GM12878 (cell line): ENCODE measurements at regions not wholly inside any gene's neighbourhood (a gene's known extent, or its start where the extent isn't known, plus 50 kb on each side); places are given as distances from the start of the nearest gene placed in this dataset.

ENCODE experiments used
- ATAC-seq: fragments of 200-7000 bp; cut with Tn5 transposase; 3 replicates; pipeline ENCODE4 v1.9.1; 2020; ENCODE audit warnings: mild to moderate bottlenecking, moderate library complexity
- BruUV-seq: library from RNA; stranded (reverse); fragments of 400-500 nt; replicated peaks from 2 replicates; lab custom pipeline; 2021; lab: Mats Ljungman, UMichigan
- CTCF ChIA-PET: fragments of 300-600 bp; sonication (Branson Sonifier 250); formaldehyde crosslinking; extraction: SDS; loops from one replicate; lab custom pipeline; 2021; ENCODE audit warnings: inconsistent platforms; lab: Yijun Ruan, JAX
- POLR2A ChIA-PET: fragments of 350-600 bp; formaldehyde crosslinking; extraction: SDS; loops from one replicate; lab custom pipeline; 2021; ENCODE audit warnings: inconsistent platforms; lab: Charles Lee
- RAD21 ChIA-PET: fragments of 300-600 bp; sonication (Branson Sonifier 250); formaldehyde crosslinking; loops from one replicate; lab custom pipeline; 2023; ENCODE audit warnings: antibody characterized with exemption; ENCODE audit not compliant: unreplicated experiment; lab: Charles Lee
- SMC1A ChIA-PET: fragments of 300-600 bp; sonication (Branson Sonifier 250); formaldehyde crosslinking; loops from one replicate; lab custom pipeline; 2023; ENCODE audit not compliant: unreplicated experiment, uncharacterized antibody; lab: Charles Lee
- DNase-seq: peaks from one replicate; pipeline ENCODE4 v3.0.0-alpha.2; 2011; ENCODE audit warnings: low read depth, low spot score
- FAIRE-seq: peaks from 3 replicates; lab custom pipeline; 2011; peaks lifted over from hg19 to GRCh38; lab: Jason Lieb, UNC
- H2AFZ ChIP-seq: 2 replicates; pipeline ENCODE4 v1.6.0; 2011; ENCODE audit warnings: low read depth, low read length, control low read depth; ENCODE audit not compliant: control insufficient read depth
- H3K27ac ChIP-seq: 2 replicates; pipeline ENCODE4 v1.5.1; 2011; ENCODE audit warnings: control low read depth; ENCODE audit not compliant: control insufficient read depth, insufficient read depth
- H3K27me3 ChIP-seq, 2 experiments: replicated peaks in 1 of 2; 2 replicates each; pipeline versions ENCODE4 v1.6.0 to v1.6.1; 2011; ENCODE audit warnings: low read length in 1 of 2; ENCODE audit not compliant: control insufficient read depth in 2 of 2, insufficient read depth in 2 of 2
- H3K36me3 ChIP-seq, 2 experiments: 2 replicates each; pipeline ENCODE4 v1.5.1; 2011; ENCODE audit warnings: low read length in 1 of 2; ENCODE audit not compliant: control insufficient read depth in 2 of 2, insufficient read depth in 2 of 2
- H3K4me1 ChIP-seq: 2 replicates; pipeline ENCODE4 v1.6.1; 2011; ENCODE audit warnings: mild to moderate bottlenecking, low read length, moderate library complexity, mixed read lengths; ENCODE audit not compliant: control insufficient read depth, insufficient read depth
- H3K4me2 ChIP-seq: 2 replicates; pipeline ENCODE4 v1.6.0; 2011; ENCODE audit warnings: control low read depth; ENCODE audit not compliant: control insufficient read depth, insufficient read depth
- H3K4me3 ChIP-seq: fragments of 200-600 bp; sonication (generic); 2 replicates; pipeline ENCODE4 v1.5.1; 2016
- H3K79me2 ChIP-seq: 2 replicates; pipeline ENCODE4 v1.6.0; 2011; ENCODE audit warnings: low read length; ENCODE audit not compliant: control insufficient read depth, insufficient read depth
- H3K9ac ChIP-seq: 2 replicates; pipeline ENCODE4 v1.8.0; 2011; ENCODE audit warnings: low read length, control low read depth, mixed read lengths; ENCODE audit not compliant: control insufficient read depth, insufficient read depth
- H3K9me3 ChIP-seq: replicated peaks from 3 replicates; pipeline ENCODE4 v1.5.1; 2011; ENCODE audit warnings: mild to moderate bottlenecking, low read length; ENCODE audit not compliant: control insufficient read depth, insufficient read depth
- H4K20me1 ChIP-seq: 2 replicates; pipeline ENCODE4 v1.6.0; 2011; ENCODE audit not compliant: control insufficient read depth, insufficient read depth
- E2F4 ChIP-seq: IDR thresholded peaks from 2 replicates; pipeline ENCODE4 v1.6.1; 2012; ENCODE audit warnings: low read depth, low read length, improper control_type of control experiment
- EGR1 ChIP-seq, 2 experiments: IDR thresholded peaks; 1 replicate in 1 of 2; 2 replicates in 1 of 2; pipeline ENCODE4 v1.6.1; 2011 to 2012; ENCODE audit warnings: low read depth in 2 of 2, low read length in 2 of 2, borderline replicate concordance in 1 of 2, mild to moderate bottlenecking in 1 of 2, moderate library complexity in 1 of 2
- JUNB ChIP-seq: IDR thresholded peaks from 2 replicates; pipeline ENCODE4 v1.6.1; 2016; ENCODE audit warnings: antibody characterized with exemption, mild to moderate bottlenecking
- NR2C2 ChIP-seq: IDR thresholded peaks from 2 replicates; pipeline ENCODE4 v1.6.1; 2011; ENCODE audit warnings: borderline replicate concordance, low read depth; ENCODE audit not compliant: control insufficient read depth, insufficient read length
- NR2F1 ChIP-seq: fragments of 450-650 bp; conservative IDR thresholded peaks from 2 replicates; pipeline ENCODE4 v1.6.1; 2017; ENCODE audit warnings: mild to moderate bottlenecking
- POLR2AphosphoS2 ChIP-seq: IDR thresholded peaks from 2 replicates; pipeline ENCODE4 v1.6.1; 2011; ENCODE audit warnings: low read depth, mild to moderate bottlenecking, low read length, improper control_type of control experiment, moderate library complexity
- RB1 ChIP-seq: fragments of 450-650 bp; formaldehyde crosslinking; IDR thresholded peaks from 2 replicates; pipeline ENCODE4 v1.6.1; 2017; ENCODE audit warnings: mild to moderate bottlenecking, borderline replicate concordance
- RBBP5 ChIP-seq: fragments of 200-600 bp; sonication (generic); conservative IDR thresholded peaks from 2 replicates; pipeline ENCODE4 v1.6.1; 2016
- TCF12 ChIP-seq: IDR thresholded peaks from 2 replicates; pipeline ENCODE4 v1.6.1; 2011; ENCODE audit warnings: low read depth, mild to moderate bottlenecking, low read length
- WGBS: methylation state at CpG from one replicate; pipeline ENCODE4 v1.1.6; 2016; ENCODE audit warnings: low lambda C conversion rate; ENCODE audit not compliant: insufficient replicate concordance, insufficient coverage; ENCODE audit errors: missing lambda C conversion rate; 5-methylcytosine and 5-hydroxymethylcytosine counted together
- in situ Hi-C: fragments of 300-500 bp; cut with MboI; formaldehyde crosslinking; loops from 9 replicates; pipeline ENCODE4 v1.14.3; 2018; ENCODE audit warnings: mixed read lengths
- intact Hi-C: fragments of 100-400 bp; cut with micrococcal nuclease; formaldehyde crosslinking; loops from one replicate; pipeline ENCODE4 v1.14.2; 2022; ENCODE audit not compliant: unreplicated experiment
- TF ChIP-seq, protein P1 (sequence below): fragments of 450-650 bp; IDR thresholded peaks from 2 replicates; pipeline ENCODE4 v1.6.1; 2016; ENCODE audit warnings: mild to moderate bottlenecking, moderate library complexity, borderline replicate concordance
- TF ChIP-seq, protein P2 (sequence below): fragments of 450-650 bp; IDR thresholded peaks from 2 replicates; pipeline ENCODE4 v1.6.1; 2018; ENCODE audit warnings: borderline replicate concordance, mild to moderate bottlenecking; ENCODE audit not compliant: partially characterized antibody
- TF ChIP-seq, protein P3 (sequence below): fragments of 450-650 bp; formaldehyde crosslinking; IDR thresholded peaks from 2 replicates; pipeline ENCODE4 v1.4.0; 2022; ENCODE audit warnings: mild to moderate bottlenecking, moderate library complexity
- TF ChIP-seq, protein P4 (sequence below): IDR thresholded peaks from 2 replicates; pipeline ENCODE4 v1.6.1; 2011; ENCODE audit warnings: low read depth, mild to moderate bottlenecking, low read length, moderate library complexity, borderline replicate concordance; ENCODE audit errors: extremely low read depth

- ChIA-PET RAD21 (no interaction called here), CTCF (no interaction called here), SMC1A (no interaction called here), POLR2A (no interaction called here)
- Histone ChIP-seq H3K4me2 (no peak overlapping the region), H2AFZ (no peak overlapping the region), H3K27ac (no peak overlapping the region), H3K79me2 (no peaks in the 10 kb centered on the region), H3K4me1 (no peaks in the 10 kb centered on the region), H3K27me3 (no peaks in the 10 kb centered on the region), H3K36me3 (no peaks in the 10 kb centered on the region), H3K9me3 (no peaks in the 10 kb centered on the region), H3K9ac (no peak overlapping the region), H4K20me1 (no peaks in the 10 kb centered on the region), H3K4me3 (no peak overlapping the region)
- DNase-seq: no peak
- no TSS peak for BruUV-seq
- in situ Hi-C loops (no loop called here), intact Hi-C loops (no loop called here)
- ATAC-seq: no peak
- WGBS: 45% methylated on average over 5 of the region's 5 CpGs
- no peak for FAIRE-seq
- TF ChIP-seq, protein P1, sequence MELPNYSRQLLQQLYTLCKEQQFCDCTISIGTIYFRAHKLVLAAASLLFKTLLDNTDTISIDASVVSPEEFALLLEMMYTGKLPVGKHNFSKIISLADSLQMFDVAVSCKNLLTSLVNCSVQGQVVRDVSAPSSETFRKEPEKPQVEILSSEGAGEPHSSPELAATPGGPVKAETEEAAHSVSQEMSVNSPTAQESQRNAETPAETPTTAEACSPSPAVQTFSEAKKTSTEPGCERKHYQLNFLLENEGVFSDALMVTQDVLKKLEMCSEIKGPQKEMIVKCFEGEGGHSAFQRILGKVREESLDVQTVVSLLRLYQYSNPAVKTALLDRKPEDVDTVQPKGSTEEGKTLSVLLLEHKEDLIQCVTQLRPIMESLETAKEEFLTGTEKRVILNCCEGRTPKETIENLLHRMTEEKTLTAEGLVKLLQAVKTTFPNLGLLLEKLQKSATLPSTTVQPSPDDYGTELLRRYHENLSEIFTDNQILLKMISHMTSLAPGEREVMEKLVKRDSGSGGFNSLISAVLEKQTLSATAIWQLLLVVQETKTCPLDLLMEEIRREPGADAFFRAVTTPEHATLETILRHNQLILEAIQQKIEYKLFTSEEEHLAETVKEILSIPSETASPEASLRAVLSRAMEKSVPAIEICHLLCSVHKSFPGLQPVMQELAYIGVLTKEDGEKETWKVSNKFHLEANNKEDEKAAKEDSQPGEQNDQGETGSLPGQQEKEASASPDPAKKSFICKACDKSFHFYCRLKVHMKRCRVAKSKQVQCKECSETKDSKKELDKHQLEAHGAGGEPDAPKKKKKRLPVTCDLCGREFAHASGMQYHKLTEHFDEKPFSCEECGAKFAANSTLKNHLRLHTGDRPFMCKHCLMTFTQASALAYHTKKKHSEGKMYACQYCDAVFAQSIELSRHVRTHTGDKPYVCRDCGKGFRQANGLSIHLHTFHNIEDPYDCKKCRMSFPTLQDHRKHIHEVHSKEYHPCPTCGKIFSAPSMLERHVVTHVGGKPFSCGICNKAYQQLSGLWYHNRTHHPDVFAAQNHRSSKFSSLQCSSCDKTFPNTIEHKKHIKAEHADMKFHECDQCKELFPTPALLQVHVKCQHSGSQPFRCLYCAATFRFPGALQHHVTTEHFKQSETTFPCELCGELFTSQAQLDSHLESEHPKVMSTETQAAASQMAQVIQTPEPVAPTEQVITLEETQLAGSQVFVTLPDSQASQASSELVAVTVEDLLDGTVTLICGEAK: no peak
- no peak for TF ChIP-seq JUNB
- TF ChIP-seq, protein P2, sequence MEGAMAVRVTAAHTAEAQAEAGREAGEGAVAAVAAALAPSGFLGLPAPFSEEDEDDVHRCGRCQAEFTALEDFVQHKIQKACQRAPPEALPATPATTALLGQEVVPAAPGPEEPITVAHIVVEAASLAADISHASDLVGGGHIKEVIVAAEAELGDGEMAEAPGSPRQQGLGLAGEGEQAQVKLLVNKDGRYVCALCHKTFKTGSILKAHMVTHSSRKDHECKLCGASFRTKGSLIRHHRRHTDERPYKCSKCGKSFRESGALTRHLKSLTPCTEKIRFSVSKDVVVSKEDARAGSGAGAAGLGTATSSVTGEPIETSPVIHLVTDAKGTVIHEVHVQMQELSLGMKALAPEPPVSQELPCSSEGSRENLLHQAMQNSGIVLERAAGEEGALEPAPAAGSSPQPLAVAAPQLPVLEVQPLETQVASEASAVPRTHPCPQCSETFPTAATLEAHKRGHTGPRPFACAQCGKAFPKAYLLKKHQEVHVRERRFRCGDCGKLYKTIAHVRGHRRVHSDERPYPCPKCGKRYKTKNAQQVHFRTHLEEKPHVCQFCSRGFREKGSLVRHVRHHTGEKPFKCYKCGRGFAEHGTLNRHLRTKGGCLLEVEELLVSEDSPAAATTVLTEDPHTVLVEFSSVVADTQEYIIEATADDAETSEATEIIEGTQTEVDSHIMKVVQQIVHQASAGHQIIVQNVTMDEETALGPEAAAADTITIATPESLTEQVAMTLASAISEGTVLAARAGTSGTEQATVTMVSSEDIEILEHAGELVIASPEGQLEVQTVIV: no peak
- no peak for TF ChIP-seq POLR2AphosphoS2
- no peak for TF ChIP-seq E2F4
- no peak for TF ChIP-seq EGR1 (IDR thresholded peaks at IDR 0.05; ENCODE audit: borderline replicate concordance in 1 of 2, low read depth in 2 of 2, low read length in 2 of 2)
- TF ChIP-seq NR2F1: no peak
- TF ChIP-seq NR2C2: no peak
- TF ChIP-seq, protein P3, sequence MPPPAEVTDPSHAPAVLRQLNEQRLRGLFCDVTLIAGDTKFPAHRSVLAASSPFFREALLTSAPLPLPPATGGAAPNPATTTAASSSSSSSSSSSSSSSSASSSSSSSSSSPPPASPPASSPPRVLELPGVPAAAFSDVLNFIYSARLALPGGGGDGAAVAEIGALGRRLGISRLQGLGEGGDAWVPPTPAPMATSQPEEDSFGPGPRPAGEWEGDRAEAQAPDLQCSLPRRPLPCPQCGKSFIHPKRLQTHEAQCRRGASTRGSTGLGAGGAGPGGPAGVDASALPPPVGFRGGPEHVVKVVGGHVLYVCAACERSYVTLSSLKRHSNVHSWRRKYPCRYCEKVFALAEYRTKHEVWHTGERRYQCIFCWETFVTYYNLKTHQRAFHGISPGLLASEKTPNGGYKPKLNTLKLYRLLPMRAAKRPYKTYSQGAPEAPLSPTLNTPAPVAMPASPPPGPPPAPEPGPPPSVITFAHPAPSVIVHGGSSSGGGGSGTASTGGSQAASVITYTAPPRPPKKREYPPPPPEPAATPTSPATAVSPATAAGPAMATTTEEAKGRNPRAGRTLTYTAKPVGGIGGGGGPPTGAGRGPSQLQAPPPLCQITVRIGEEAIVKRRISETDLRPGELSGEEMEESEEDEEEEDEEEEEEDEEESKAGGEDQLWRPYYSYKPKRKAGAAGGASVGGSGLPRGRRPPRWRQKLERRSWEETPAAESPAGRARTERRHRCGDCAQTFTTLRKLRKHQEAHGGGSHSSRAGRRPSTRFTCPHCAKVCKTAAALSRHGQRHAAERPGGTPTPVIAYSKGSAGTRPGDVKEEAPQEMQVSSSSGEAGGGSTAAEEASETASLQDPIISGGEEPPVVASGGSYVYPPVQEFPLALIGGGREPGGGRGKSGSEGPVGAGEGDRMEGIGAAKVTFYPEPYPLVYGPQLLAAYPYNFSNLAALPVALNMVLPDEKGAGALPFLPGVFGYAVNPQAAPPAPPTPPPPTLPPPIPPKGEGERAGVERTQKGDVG (CRISPR knock-in tag): no peak
- no peak for TF ChIP-seq RB1
- no peak for TF ChIP-seq TCF12
- TF ChIP-seq RBBP5: no peak
- TF ChIP-seq, protein P4, sequence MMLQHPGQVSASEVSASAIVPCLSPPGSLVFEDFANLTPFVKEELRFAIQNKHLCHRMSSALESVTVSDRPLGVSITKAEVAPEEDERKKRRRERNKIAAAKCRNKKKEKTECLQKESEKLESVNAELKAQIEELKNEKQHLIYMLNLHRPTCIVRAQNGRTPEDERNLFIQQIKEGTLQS: no peak
Observed at GRCh38 chr13:23067129-23067528, 113.7 kb upstream of the SGCG start.
